A549 (cell line): ENCODE measurements at regions not wholly inside any gene's neighbourhood (a gene's known extent, or its start where the extent isn't known, plus 50 kb on each side); places are given as distances from the start of the nearest gene placed in this dataset.

Source experiments
- ATAC-seq, 2 experiments: fragments of 200-7000 bp in 1 of 2; fragments of >200 bp in 1 of 2; cut with Nextera tagmentation in 1 of 2; cut with Tn5 transposase in 1 of 2; 3 replicates each; pipeline versions ENCODE4 v1.8.0 to v1.9.1; 2018 to 2020; ENCODE audit warnings: mild to moderate bottlenecking in 1 of 2, moderate library complexity in 1 of 2
- CTCF ChIA-PET: fragments of 300-600 bp; sonication (Branson Sonifier 250); formaldehyde crosslinking; extraction: SDS; loops from one replicate; lab custom pipeline; 2021; ENCODE audit warnings: antibody characterized with exemption, inconsistent platforms; lab: Yijun Ruan, JAX
- POLR2A ChIA-PET: fragments of 350-600 bp; formaldehyde crosslinking; extraction: SDS; loops from one replicate; lab custom pipeline; 2021; ENCODE audit warnings: antibody characterized with exemption, inconsistent platforms; lab: Yijun Ruan, JAX
- DNase-seq, 2 experiments: peaks; one replicate each; pipeline versions ENCODE4 v3.0.0 to v3.0.0-alpha.2; 2011 to 2016; ENCODE audit warnings: low read depth in 1 of 2, low spot score in 1 of 2
- FAIRE-seq: peaks from 2 replicates; lab custom pipeline; 2011; peaks lifted over from hg19 to GRCh38; lab: Jason Lieb, UNC
- H3K27ac ChIP-seq, 2 experiments: fragments of >200 bp; sonication (Bioruptor Twin); formaldehyde crosslinking; 3 replicates each; pipeline ENCODE4 v1.5.1; 2016 to 2017
- H3K4me1 ChIP-seq: fragments of >200 bp; sonication (Bioruptor Twin); formaldehyde crosslinking; 3 replicates; pipeline ENCODE4 v1.6.1; 2016
- H3K4me2 ChIP-seq: fragments of >200 bp; sonication (Bioruptor Twin); formaldehyde crosslinking; 3 replicates; pipeline ENCODE4 v1.6.1; 2016
- H3K4me3 ChIP-seq: fragments of >200 bp; sonication (Bioruptor Twin); formaldehyde crosslinking; 3 replicates; pipeline ENCODE4 v1.5.1; 2016
- H3K9me3 ChIP-seq: fragments of >200 bp; sonication (Bioruptor Twin); formaldehyde crosslinking; 3 replicates; pipeline ENCODE4 v1.6.1; 2016
- ATOH8 ChIP-seq: fragments of 250-450 bp; sonication (Bioruptor Pico); IDR thresholded peaks from 2 replicates; pipeline ENCODE4 v1.5.0; 2020; ENCODE audit warnings: low read depth, mild to moderate bottlenecking, moderate library complexity
- BCL3 ChIP-seq: fragments of >200 bp; sonication (Bioruptor Twin); formaldehyde crosslinking; IDR thresholded peaks from 3 replicates; pipeline ENCODE4 v1.6.1; 2016
- CBX2 ChIP-seq: fragments of 200-600 bp; sonication (generic); IDR thresholded peaks from 2 replicates; pipeline ENCODE4 v1.6.1; 2016; ENCODE audit warnings: low read depth, mild to moderate bottlenecking, borderline replicate concordance
- CBX8 ChIP-seq: fragments of 200-600 bp; sonication (generic); IDR thresholded peaks from 2 replicates; pipeline ENCODE4 v1.6.1; 2016
- CHD2 ChIP-seq: fragments of 150-350 bp; IDR thresholded peaks from 2 replicates; pipeline ENCODE4 v1.6.1; 2014; ENCODE audit warnings: low read length; ENCODE audit not compliant: partially characterized antibody
- CHD4 ChIP-seq: fragments of 200-600 bp; sonication (generic); IDR thresholded peaks from 2 replicates; pipeline ENCODE4 v1.6.1; 2016; ENCODE audit warnings: antibody characterized with exemption, mild to moderate bottlenecking, borderline replicate concordance
- E2F6 ChIP-seq: IDR thresholded peaks from 2 replicates; pipeline ENCODE4 v1.6.1; 2012; ENCODE audit warnings: low read depth, borderline replicate concordance
- EHF ChIP-seq: fragments of 250-450 bp; sonication (Bioruptor Pico); IDR thresholded peaks from 2 replicates; pipeline ENCODE4 v1.5.0; 2020; ENCODE audit warnings: mild to moderate bottlenecking
- EHMT2 ChIP-seq: fragments of 200-600 bp; sonication (generic); IDR thresholded peaks from 2 replicates; pipeline ENCODE4 v1.6.1; 2016; ENCODE audit warnings: antibody characterized with exemption, low read depth, mild to moderate bottlenecking, moderate library complexity
- ELK1 ChIP-seq: fragments of 150-350 bp; IDR thresholded peaks from 2 replicates; pipeline ENCODE4 v1.6.1; 2014; ENCODE audit warnings: low read depth, mild to moderate bottlenecking, low read length
- FOSB ChIP-seq: fragments of 250-450 bp; sonication (Bioruptor Pico); IDR thresholded peaks from 2 replicates; pipeline ENCODE4 v1.5.0; 2020; ENCODE audit warnings: mild to moderate bottlenecking, moderate library complexity
- FOSL2 ChIP-seq, 2 experiments: fragments of 450-650 bp in 1 of 2; fragments of >200 bp in 1 of 2; sonication (Bioruptor Twin) in 1 of 2; formaldehyde crosslinking; IDR thresholded peaks; 2 replicates each; pipeline versions ENCODE4 v1.5.0 to v1.6.1; 2016 to 2020; ENCODE audit warnings: mild to moderate bottlenecking in 1 of 2, moderate library complexity in 1 of 2
- GATA3 ChIP-seq: IDR thresholded peaks from 2 replicates; pipeline ENCODE4 v1.6.1; 2012; ENCODE audit warnings: borderline replicate concordance
- KDM1A ChIP-seq: fragments of 200-600 bp; sonication (generic); IDR thresholded peaks from 2 replicates; pipeline ENCODE4 v1.6.1; 2016; ENCODE audit warnings: low read depth, mild to moderate bottlenecking
- NFE2L2 ChIP-seq: fragments of 150-350 bp; conservative IDR thresholded peaks from 2 replicates; pipeline ENCODE4 v1.6.1; 2014; ENCODE audit warnings: low read length
- NR3C1 ChIP-seq: fragments of >200 bp; sonication (Bioruptor Twin); formaldehyde crosslinking; IDR thresholded peaks from 3 replicates; pipeline ENCODE4 v1.6.1; 2017
- PHF8 ChIP-seq: fragments of 200-600 bp; sonication (generic); IDR thresholded peaks from 2 replicates; pipeline ENCODE4 v1.6.1; 2016; ENCODE audit warnings: low read depth, mild to moderate bottlenecking, antibody characterized with exemption, moderate library complexity, borderline replicate concordance
- RAD21 ChIP-seq, 2 experiments: fragments of >200 bp in 1 of 2; sonication (Bioruptor Twin) in 1 of 2; formaldehyde crosslinking in 1 of 2; IDR thresholded peaks in 1 of 2; conservative IDR thresholded peaks in 1 of 2; 2 replicates in 1 of 2; 3 replicates in 1 of 2; pipeline ENCODE4 v1.6.1; 2012 to 2018; ENCODE audit warnings: inconsistent platforms in 1 of 2
- TFCP2L1 ChIP-seq: fragments of 250-450 bp; sonication (Bioruptor Pico); IDR thresholded peaks from 2 replicates; pipeline ENCODE4 v1.5.0; 2021; ENCODE audit warnings: mild to moderate bottlenecking
- TP53 ChIP-seq: fragments of 250-450 bp; sonication (Bioruptor Pico); IDR thresholded peaks from 2 replicates; pipeline ENCODE4 v1.5.0; 2021; ENCODE audit warnings: mild to moderate bottlenecking, moderate library complexity
- USF2 ChIP-seq: fragments of 450-650 bp; IDR thresholded peaks from 2 replicates; pipeline ENCODE4 v1.6.1; 2014; ENCODE audit warnings: antibody characterized with exemption
- ZSCAN20 ChIP-seq: fragments of 250-450 bp; sonication (Bioruptor Pico); IDR thresholded peaks from 2 replicates; pipeline ENCODE4 v1.8.0; 2022; ENCODE audit warnings: mild to moderate bottlenecking, moderate library complexity
- WGBS: methylation state at CpG from one replicate; pipeline ENCODE4 v1.1.6; 2017; ENCODE audit errors: missing lambda C conversion rate; 5-methylcytosine and 5-hydroxymethylcytosine counted together

- no peak for ATAC-seq
- Histone ChIP-seq H3K9me3 (no peaks in the 10 kb centered on the region), H3K27ac (no peak overlapping the region; a peak in 1 of 6 replicates), H3K4me2 (no peak overlapping the region), H3K4me3 (no peak overlapping the region), H3K4me1 (peaks cover 5% of the 10 kb centered on the region; the same call in 1 of the 3 replicates)
- 24% methylated on average over 2 of the region's 2 CpGs for WGBS
- no peak for TF ChIP-seq USF2
- no peak for TF ChIP-seq FOSL2 (IDR thresholded peaks at IDR 0.05)
- TF ChIP-seq FOSL2 (CRISPR knock-in tag; IDR thresholded peaks at IDR 0.05): no peak
- no peak for TF ChIP-seq RAD21 (conservative IDR thresholded peaks at IDR 0.05 in 1 of 2, IDR thresholded peaks at IDR 0.05 in 1 of 2)
- no peak for TF ChIP-seq TFCP2L1 (CRISPR knock-in tag)
- TF ChIP-seq KDM1A: no peak
- TF ChIP-seq GATA3: no peak
- TF ChIP-seq NR3C1: no peak
- no peak for TF ChIP-seq BCL3
- TF ChIP-seq PHF8: no peak
- no peak for TF ChIP-seq CBX8
- no peak for TF ChIP-seq NFE2L2
- DNase-seq: no peak
- CTCF ChIA-PET: no interaction called here
- POLR2A ChIA-PET: no interaction called here
- FAIRE-seq: no peak
Observed at GRCh38 chr6:79413562-79414002, 123.6 kb downstream of the LCA5 start.

GRCh38 chr6:79410806-79411205 lies 126.4 kb downstream of the LCA5 start:
- Histone ChIP-seq H3K4me1 (peaks cover 5% of the 10 kb centered on the region; the same call in 1 of the 3 replicates), H3K4me3 (no peak overlapping the region), H3K9me3 (no peaks in the 10 kb centered on the region), H3K4me2 (no peak overlapping the region), H3K27ac (no peak overlapping the region)
- TF ChIP-seq ZSCAN20: no peak
- DNase-seq: no peak
- no peak for ATAC-seq
- FAIRE-seq: no peak
- ChIA-PET POLR2A (no interaction called here), CTCF (no interaction called here)
- WGBS: 55% methylated on average over 2 of the region's 2 CpGs

- no peak overlapping the region for H3K4me3 ChIP-seq
- ATAC-seq: no peak
- no peaks in the 10 kb centered on the region for H3K9me3 ChIP-seq
- H3K4me2 ChIP-seq: no peak overlapping the region
- FAIRE-seq: no peak
- peaks cover 1% of the 10 kb centered on the region; the same call in 1 of the 3 replicates for H3K4me1 ChIP-seq
- TF ChIP-seq CBX2 (no peak), NR3C1 (no peak), E2F6 (no peak), EHMT2 (no peak), EHF (no peak), TP53 (CRISPR knock-in tag) (no peak), ELK1 (no peak), CHD4 (no peak), FOSB (CRISPR knock-in tag) (no peak), ATOH8 (no peak), CHD2 (no peak), PHF8 (no peak), FOSL2 (IDR thresholded peaks at IDR 0.05) (no peak), FOSL2 (CRISPR knock-in tag; IDR thresholded peaks at IDR 0.05) (no peak)
- ChIA-PET CTCF (no interaction called here), POLR2A (no interaction called here)
- no peak for DNase-seq
- no peak overlapping the region for H3K27ac ChIP-seq
- 63% methylated on average over 7 of the region's 7 CpGs for WGBS
Observed at GRCh38 chr6:79408256-79408974, 128.8 kb downstream of the LCA5 start.
